GM12878 (cell line): ENCODE measurements at regions not wholly inside any gene's neighbourhood (a gene's known extent, or its start where the extent isn't known, plus 50 kb on each side); places are given as distances from the start of the nearest gene placed in this dataset.

Experiments
- ATAC-seq: fragments of 200-7000 bp; cut with Tn5 transposase; 3 replicates; pipeline ENCODE4 v1.9.1; 2020; ENCODE audit warnings: mild to moderate bottlenecking, moderate library complexity
- BruUV-seq: library from RNA; stranded (reverse); fragments of 400-500 nt; replicated peaks from 2 replicates; lab custom pipeline; 2021; lab: Mats Ljungman, UMichigan
- CTCF ChIA-PET: fragments of 300-600 bp; sonication (Branson Sonifier 250); formaldehyde crosslinking; extraction: SDS; loops from one replicate; lab custom pipeline; 2021; ENCODE audit warnings: inconsistent platforms; lab: Yijun Ruan, JAX
- POLR2A ChIA-PET: fragments of 350-600 bp; formaldehyde crosslinking; extraction: SDS; loops from one replicate; lab custom pipeline; 2021; ENCODE audit warnings: inconsistent platforms; lab: Charles Lee
- RAD21 ChIA-PET: fragments of 300-600 bp; sonication (Branson Sonifier 250); formaldehyde crosslinking; loops from one replicate; lab custom pipeline; 2023; ENCODE audit warnings: antibody characterized with exemption; ENCODE audit not compliant: unreplicated experiment; lab: Charles Lee
- SMC1A ChIA-PET: fragments of 300-600 bp; sonication (Branson Sonifier 250); formaldehyde crosslinking; loops from one replicate; lab custom pipeline; 2023; ENCODE audit not compliant: unreplicated experiment, uncharacterized antibody; lab: Charles Lee
- DNase-seq: peaks from one replicate; pipeline ENCODE4 v3.0.0-alpha.2; 2011; ENCODE audit warnings: low read depth, low spot score
- FAIRE-seq: peaks from 3 replicates; lab custom pipeline; 2011; peaks lifted over from hg19 to GRCh38; lab: Jason Lieb, UNC
- H2AFZ ChIP-seq: 2 replicates; pipeline ENCODE4 v1.6.0; 2011; ENCODE audit warnings: low read depth, low read length, control low read depth; ENCODE audit not compliant: control insufficient read depth
- H3K27ac ChIP-seq: 2 replicates; pipeline ENCODE4 v1.5.1; 2011; ENCODE audit warnings: control low read depth; ENCODE audit not compliant: control insufficient read depth, insufficient read depth
- H3K27me3 ChIP-seq, 2 experiments: replicated peaks in 1 of 2; 2 replicates each; pipeline versions ENCODE4 v1.6.0 to v1.6.1; 2011; ENCODE audit warnings: low read length in 1 of 2; ENCODE audit not compliant: control insufficient read depth in 2 of 2, insufficient read depth in 2 of 2
- H3K36me3 ChIP-seq, 2 experiments: 2 replicates each; pipeline ENCODE4 v1.5.1; 2011; ENCODE audit warnings: low read length in 1 of 2; ENCODE audit not compliant: control insufficient read depth in 2 of 2, insufficient read depth in 2 of 2
- H3K4me1 ChIP-seq: 2 replicates; pipeline ENCODE4 v1.6.1; 2011; ENCODE audit warnings: mild to moderate bottlenecking, low read length, moderate library complexity, mixed read lengths; ENCODE audit not compliant: control insufficient read depth, insufficient read depth
- H3K4me2 ChIP-seq: 2 replicates; pipeline ENCODE4 v1.6.0; 2011; ENCODE audit warnings: control low read depth; ENCODE audit not compliant: control insufficient read depth, insufficient read depth
- H3K4me3 ChIP-seq: fragments of 200-600 bp; sonication (generic); 2 replicates; pipeline ENCODE4 v1.5.1; 2016
- H3K79me2 ChIP-seq: 2 replicates; pipeline ENCODE4 v1.6.0; 2011; ENCODE audit warnings: low read length; ENCODE audit not compliant: control insufficient read depth, insufficient read depth
- H3K9ac ChIP-seq: 2 replicates; pipeline ENCODE4 v1.8.0; 2011; ENCODE audit warnings: low read length, control low read depth, mixed read lengths; ENCODE audit not compliant: control insufficient read depth, insufficient read depth
- H3K9me3 ChIP-seq: replicated peaks from 3 replicates; pipeline ENCODE4 v1.5.1; 2011; ENCODE audit warnings: mild to moderate bottlenecking, low read length; ENCODE audit not compliant: control insufficient read depth, insufficient read depth
- H4K20me1 ChIP-seq: 2 replicates; pipeline ENCODE4 v1.6.0; 2011; ENCODE audit not compliant: control insufficient read depth, insufficient read depth
- CTCF ChIP-seq, 3 experiments: IDR thresholded peaks in 2 of 3; conservative IDR thresholded peaks in 1 of 3; 2 replicates each; pipeline ENCODE4 v1.5.1; 2011; ENCODE audit warnings: low read depth in 3 of 3, low read length in 3 of 3, mild to moderate bottlenecking in 3 of 3, control low read depth in 2 of 3, moderate library complexity in 2 of 3, inconsistent platforms in 1 of 3, mixed read lengths in 1 of 3; ENCODE audit not compliant: control insufficient read depth in 2 of 3, insufficient read depth in 1 of 3; ENCODE audit errors: extremely low read depth in 1 of 3
- EP300 ChIP-seq, 2 experiments: fragments of 150-350 bp in 1 of 2; IDR thresholded peaks; 2 replicates each; pipeline ENCODE4 v1.6.1; 2011 to 2012; ENCODE audit warnings: low read depth in 2 of 2, low read length in 2 of 2, borderline replicate concordance in 1 of 2, improper control_type of control experiment in 1 of 2, inconsistent platforms in 1 of 2; ENCODE audit not compliant: control insufficient read depth in 1 of 2
- RB1 ChIP-seq: fragments of 450-650 bp; formaldehyde crosslinking; IDR thresholded peaks from 2 replicates; pipeline ENCODE4 v1.6.1; 2017; ENCODE audit warnings: mild to moderate bottlenecking, borderline replicate concordance
- SKIL ChIP-seq: fragments of 450-650 bp; IDR thresholded peaks from 2 replicates; pipeline ENCODE4 v1.6.1; 2017; ENCODE audit warnings: mild to moderate bottlenecking, low read depth, inconsistent platforms; ENCODE audit not compliant: poor library complexity, severe bottlenecking
- SRF ChIP-seq, 2 experiments: IDR thresholded peaks; 2 replicates each; pipeline ENCODE4 v1.6.1; 2011; ENCODE audit warnings: low read depth in 2 of 2, low read length in 2 of 2, mild to moderate bottlenecking in 1 of 2, moderate library complexity in 1 of 2
- STAT1 ChIP-seq: fragments of 450-650 bp; conservative IDR thresholded peaks from 2 replicates; pipeline ENCODE4 v1.6.1; 2014; ENCODE audit warnings: antibody characterized with exemption, mild to moderate bottlenecking
- ZNF274 ChIP-seq: IDR thresholded peaks from one replicate; pipeline ENCODE4 v1.8.0; 2011; ENCODE audit not compliant: insufficient read length, insufficient read depth
- ZNF622 ChIP-seq: fragments of 450-650 bp; IDR thresholded peaks from 2 replicates; pipeline ENCODE4 v1.6.1; 2017; ENCODE audit warnings: mild to moderate bottlenecking, inconsistent platforms
- ZSCAN29 ChIP-seq: fragments of 450-650 bp; IDR thresholded peaks from 2 replicates; pipeline ENCODE4 v1.6.1; 2017; ENCODE audit warnings: mild to moderate bottlenecking, moderate library complexity
- WGBS: methylation state at CpG from one replicate; pipeline ENCODE4 v1.1.6; 2016; ENCODE audit warnings: low lambda C conversion rate; ENCODE audit not compliant: insufficient replicate concordance, insufficient coverage; ENCODE audit errors: missing lambda C conversion rate; 5-methylcytosine and 5-hydroxymethylcytosine counted together
- in situ Hi-C: fragments of 300-500 bp; cut with MboI; formaldehyde crosslinking; loops from 9 replicates; pipeline ENCODE4 v1.14.3; 2018; ENCODE audit warnings: mixed read lengths
- intact Hi-C: fragments of 100-400 bp; cut with micrococcal nuclease; formaldehyde crosslinking; loops from one replicate; pipeline ENCODE4 v1.14.2; 2022; ENCODE audit not compliant: unreplicated experiment

- no peak for DNase-seq
- Histone ChIP-seq H2AFZ (no peak overlapping the region), H3K27ac (no peak overlapping the region), H3K4me3 (no peak overlapping the region), H3K4me2 (no peak overlapping the region), H4K20me1 (no peaks in the 10 kb centered on the region), H3K79me2 (no peaks in the 10 kb centered on the region), H3K27me3 (no peaks in the 10 kb centered on the region), H3K4me1 (no peaks in the 10 kb centered on the region), H3K9ac (no peak overlapping the region), H3K9me3 (no peaks in the 10 kb centered on the region), H3K36me3 (no peaks in the 10 kb centered on the region)
- no TSS peak for BruUV-seq
- no peak for FAIRE-seq
- ChIA-PET CTCF (no interaction called here), POLR2A (no interaction called here), RAD21 (no interaction called here), SMC1A (no interaction called here)
- in situ Hi-C loops (no loop called here), intact Hi-C loops (no loop called here)
- ATAC-seq, result no peak
- WGBS, result 6% methylated on average over 4 of the region's 4 CpGs
- TF ChIP-seq EP300 (IDR thresholded peaks at IDR 0.05; ENCODE audit: borderline replicate concordance in 1 of 2, control insufficient read depth in 1 of 2, low read depth in 2 of 2, low read length in 2 of 2) (no peak), RB1 (no peak), ZNF622 (no peak), ZSCAN29 (no peak), STAT1 (no peak), SRF (IDR thresholded peaks at IDR 0.05; ENCODE audit: low read depth in 2 of 2, low read length in 2 of 2) (no peak)
Observed at GRCh38 chr7:112654322-112655216, 135.6 kb downstream of the TMEM168 start.

- H3K4me3 ChIP-seq, result no peak overlapping the region
- no peaks in the 10 kb centered on the region for H3K27me3 ChIP-seq
- ChIA-PET SMC1A (no interaction called here), RAD21 (no interaction called here), POLR2A (no interaction called here), CTCF (no interaction called here)
- no TSS peak for BruUV-seq
- DNase-seq, result no peak
- TF ChIP-seq SKIL, result no peak
- no peak for TF ChIP-seq ZNF274
- TF ChIP-seq CTCF (IDR thresholded peaks at IDR 0.05 in 2 of 3, conservative IDR thresholded peaks at IDR 0.05 in 1 of 3; ENCODE audit: control insufficient read depth in 2 of 3, extremely low read depth in 1 of 3, insufficient read depth in 1 of 3, low read depth in 3 of 3, low read length in 3 of 3), result peak in 1 of 3 experiments; percentile 12; a peak in 1 of 6 replicates
- H3K4me2 ChIP-seq, result no peak overlapping the region
- no peak for FAIRE-seq
- H3K79me2 ChIP-seq, result no peaks in the 10 kb centered on the region
- in situ Hi-C loops (no loop called here), intact Hi-C loops (no loop called here)
- H4K20me1 ChIP-seq, result no peaks in the 10 kb centered on the region
- H3K9ac ChIP-seq, result no peak overlapping the region
- H3K4me1 ChIP-seq, result no peaks in the 10 kb centered on the region
- no peak overlapping the region for H3K27ac ChIP-seq
- no peaks in the 10 kb centered on the region for H3K36me3 ChIP-seq
- no peak overlapping the region for H2AFZ ChIP-seq
- H3K9me3 ChIP-seq, result no peaks in the 10 kb centered on the region; the same call in 2 of the 3 replicates
- ATAC-seq, result no peak
Observed at GRCh38 chr7:112665709-112666108, 124.5 kb downstream of the TMEM168 start.
